ENCODE measurements at regions not wholly inside any gene's neighbourhood (a gene's known extent, or its start where the extent isn't known, plus 50 kb on each side); places are given as distances from the start of the nearest gene placed in this dataset.

GRCh38 chr16:82344157-82344556 is 174.1 kb upstream of the MPHOSPH6 start:
- Histone ChIP-seq H3K79me2 (ENCODE audit: control insufficient read depth in 1 of 2, insufficient read depth in 2 of 2, low read length in 2 of 2) (no peaks in the 10 kb centered on the region), H2AK5ac (ENCODE audit: low read depth, low read length) (no peak overlapping the region), H4K91ac (replicated peaks; ENCODE audit: insufficient read length, low read length) (no peak overlapping the region), H3K23me2 (ENCODE audit: low read depth, low read length) (no peaks in the 10 kb centered on the region), H3K9ac (replicated peaks in 1 of 4; ENCODE audit: extremely low read depth in 1 of 4, low read depth in 3 of 4, low read length in 3 of 4) (no peak overlapping the region), H2AFZ (ENCODE audit: low read length) (no peak overlapping the region), H2BK12ac (ENCODE audit: low read depth, low read length) (no peak overlapping the region), H4K5ac (ENCODE audit: insufficient read length, low read depth, low read length) (no peak overlapping the region), H3K27ac (ENCODE audit: low read depth, low read length) (no peak overlapping the region), H3K56ac (replicated peaks; ENCODE audit: insufficient read length, low read depth, low read length) (no peak overlapping the region), H3K4me2 (ENCODE audit: insufficient read depth in 1 of 2, low read depth in 2 of 2, low read length in 2 of 2) (no peak overlapping the region), H3K36me3 (ENCODE audit: control insufficient read depth in 2 of 4, insufficient read depth in 4 of 4, low read length in 3 of 4) (no peaks in the 10 kb centered on the region), H3K79me1 (ENCODE audit: low read depth, low read length) (no peaks in the 10 kb centered on the region), H4K20me1 (replicated peaks in 1 of 2; ENCODE audit: control insufficient read depth in 1 of 2, insufficient read depth in 2 of 2, low read length in 2 of 2) (no peaks in the 10 kb centered on the region), H3K4ac (replicated peaks; ENCODE audit: insufficient read length, low read depth, low read length) (no peak overlapping the region), H2BK15ac (ENCODE audit: low read length) (no peak overlapping the region), H4K8ac (ENCODE audit: extremely low read depth, insufficient read depth, low read length) (no peak overlapping the region), H3K18ac (ENCODE audit: extremely low read depth, low read length) (no peak overlapping the region), H2BK5ac (ENCODE audit: low read depth, low read length) (no peak overlapping the region), H3K14ac (ENCODE audit: insufficient read length) (no peak overlapping the region), H3K9me3 (ENCODE audit: insufficient read depth in 2 of 2, low read depth in 1 of 2, low read length in 1 of 2) (no peaks in the 10 kb centered on the region), H3K4me3 (ENCODE audit: extremely low read depth in 1 of 4, insufficient read depth in 2 of 4, low read depth in 3 of 4, low read length in 4 of 4) (no peak overlapping the region), H3K4me1 (replicated peaks in 1 of 4; ENCODE audit: control insufficient read depth in 3 of 4, insufficient read depth in 4 of 4, low read length in 3 of 4) (no peaks in the 10 kb centered on the region; a peak in 1 of 7 replicates), H2BK120ac (replicated peaks; ENCODE audit: low read depth, low read length) (no peak overlapping the region), H3K23ac (ENCODE audit: insufficient read length) (no peak overlapping the region), H2BK20ac (ENCODE audit: low read length) (no peak overlapping the region), H3K27me3 (replicated peaks in 1 of 4; ENCODE audit: control insufficient read depth in 3 of 4, extremely low read depth in 1 of 4, insufficient read depth in 3 of 4, low read length in 3 of 4) (no peaks in the 10 kb centered on the region)
- no peak for DNase-seq (ENCODE audit: low read depth in 1 of 2, low spot score in 2 of 2)
- ChIA-PET POLR2A (ENCODE audit: partially characterized antibody) (no interaction called here), CTCF (ENCODE audit: partially characterized antibody) (interaction anchor here (0.5 to 7.1 kb wide), 55 partner anchors 9 to 660 kb away, joined by 3 to 140 read pairs (median 4); no protein-coding TSS in a partner anchor)
- WGBS, 2 experiments (ENCODE audit: extremely low coverage in 1 of 2, insufficient coverage in 1 of 2, insufficient read length in 1 of 2, insufficient replicate concordance in 2 of 2, low coverage in 1 of 2, low lambda C conversion rate in 2 of 2, missing lambda C conversion rate in 1 of 2) = 76% methylated on average over 4 of the region's 4 CpGs; no CpG with 5 or more reads in 1 of the 2 experiments
- peak; percentile 66 to 82 (median 80) for TF ChIP-seq CTCF (IDR thresholded peaks at IDR 0.05; ENCODE audit: control extremely low read depth in 1 of 3, insufficient read depth in 1 of 3, low read depth in 1 of 3, low read length in 3 of 3)
- TF ChIP-seq TCF12 (IDR thresholded peaks at IDR 0.05; ENCODE audit: low read depth, low read length) = no peak
- TF ChIP-seq RAD21 (IDR thresholded peaks at IDR 0.05 in 1 of 2, conservative IDR thresholded peaks at IDR 0.05 in 1 of 2; ENCODE audit: low read depth in 2 of 2, low read length in 2 of 2) = peak; percentile 74 to 76
- TF ChIP-seq SIX5 (IDR thresholded peaks at IDR 0.05; ENCODE audit: low read depth, low read length) = no peak
- FAIRE-seq = peak; percentile 19

Data from H1 (cell line).